ENCODE measurements at regions not wholly inside any gene's neighbourhood (a gene's known extent, or its start where the extent isn't known, plus 50 kb on each side); places are given as distances from the start of the nearest gene placed in this dataset.

GRCh38 chr11:79536155-79536917 is 95.5 kb upstream of the TENM4 start:
- H3K27me3 ChIP-seq (replicated peaks), result no peaks in the 10 kb centered on the region
- no peaks in the 10 kb centered on the region for H3K36me3 ChIP-seq (replicated peaks)
- no peak overlapping the region for H3K27ac ChIP-seq
- TF ChIP-seq CTCF (IDR thresholded peaks at IDR 0.05; ENCODE audit: low read depth, low read length, missing control alignments), result no peak
- in situ Hi-C loops (cut with HindIII; ENCODE audit: low pct_ligation_motif_present, low sequenced_read_pairs), result no loop called here
- H3K4me3 ChIP-seq (ENCODE audit: low read depth, low read length), result no peak overlapping the region
- DNase-seq, result no peak

GRCh38 chr11:79535606-79536005 is 94.8 kb upstream of the TENM4 start:
- no peaks in the 10 kb centered on the region for H3K36me3 ChIP-seq (replicated peaks)
- DNase-seq, result no peak
- TF ChIP-seq CTCF (IDR thresholded peaks at IDR 0.05; ENCODE audit: low read depth, low read length, missing control alignments), result no peak
- no peak overlapping the region for H3K4me3 ChIP-seq (ENCODE audit: low read depth, low read length)
- no peaks in the 10 kb centered on the region for H3K27me3 ChIP-seq (replicated peaks)
- H3K27ac ChIP-seq, result no peak overlapping the region
- in situ Hi-C loops (cut with HindIII; ENCODE audit: low pct_ligation_motif_present, low sequenced_read_pairs), result no loop called here

- in situ Hi-C loops (cut with HindIII; ENCODE audit: low pct_ligation_motif_present, low sequenced_read_pairs), result no loop called here
- H3K27me3 ChIP-seq (replicated peaks), result no peaks in the 10 kb centered on the region
- H3K36me3 ChIP-seq (replicated peaks), result no peaks in the 10 kb centered on the region
- DNase-seq, result no peak
- H3K4me3 ChIP-seq (ENCODE audit: low read depth, low read length), result no peak overlapping the region
- H3K27ac ChIP-seq, result no peak overlapping the region
- no peak for TF ChIP-seq CTCF (IDR thresholded peaks at IDR 0.05; ENCODE audit: low read depth, low read length, missing control alignments)
Measured at GRCh38 chr11:79525257-79525656, 84.4 kb upstream of the TENM4 start.

- Histone ChIP-seq H3K36me3 (replicated peaks) (no peaks in the 10 kb centered on the region), H3K27ac (no peak overlapping the region), H3K4me3 (ENCODE audit: low read depth, low read length) (no peak overlapping the region), H3K27me3 (replicated peaks) (no peaks in the 10 kb centered on the region)
- no peak for TF ChIP-seq CTCF (IDR thresholded peaks at IDR 0.05; ENCODE audit: low read depth, low read length, missing control alignments)
- no peak for DNase-seq
- in situ Hi-C loops (cut with HindIII; ENCODE audit: low pct_ligation_motif_present, low sequenced_read_pairs), result no loop called here
Measured at GRCh38 chr11:79522626-79523025, 81.8 kb upstream of the TENM4 start.

GRCh38 chr11:79520086-79520485 is 79.3 kb upstream of the TENM4 start:
- H3K27ac ChIP-seq, result no peak overlapping the region
- H3K4me3 ChIP-seq (ENCODE audit: low read depth, low read length), result no peak overlapping the region
- no peak for TF ChIP-seq CTCF (IDR thresholded peaks at IDR 0.05; ENCODE audit: low read depth, low read length, missing control alignments)
- H3K27me3 ChIP-seq (replicated peaks), result no peaks in the 10 kb centered on the region
- H3K36me3 ChIP-seq (replicated peaks), result no peaks in the 10 kb centered on the region
- in situ Hi-C loops (cut with HindIII; ENCODE audit: low pct_ligation_motif_present, low sequenced_read_pairs), result no loop called here
- DNase-seq, result no peak

- no peaks in the 10 kb centered on the region for H3K36me3 ChIP-seq (replicated peaks)
- H3K27me3 ChIP-seq (replicated peaks), result no peaks in the 10 kb centered on the region
- no peak overlapping the region for H3K4me3 ChIP-seq (ENCODE audit: low read depth, low read length)
- in situ Hi-C loops (cut with HindIII; ENCODE audit: low pct_ligation_motif_present, low sequenced_read_pairs), result no loop called here
- no peak for TF ChIP-seq CTCF (IDR thresholded peaks at IDR 0.05; ENCODE audit: low read depth, low read length, missing control alignments)
- DNase-seq, result no peak
- no peak overlapping the region for H3K27ac ChIP-seq
Measured at GRCh38 chr11:79515781-79516180, 75.0 kb upstream of the TENM4 start.

Measured in brain microvascular endothelial cell (primary cell).